C4-2B (cell line): ENCODE measurements at regions not wholly inside any gene's neighbourhood (a gene's known extent, or its start where the extent isn't known, plus 50 kb on each side); places are given as distances from the start of the nearest gene placed in this dataset.

Source experiments
- ZFX ChIP-seq: fragments of 450-650 bp; IDR thresholded peaks from 2 replicates; pipeline ENCODE4 v1.6.1; 2017
- TF ChIP-seq, protein P1 (sequence below): fragments of 450-650 bp; conservative IDR thresholded peaks from 2 replicates; pipeline ENCODE4 v1.5.1; 2017; ENCODE audit warnings: mild to moderate bottlenecking

DNA sequence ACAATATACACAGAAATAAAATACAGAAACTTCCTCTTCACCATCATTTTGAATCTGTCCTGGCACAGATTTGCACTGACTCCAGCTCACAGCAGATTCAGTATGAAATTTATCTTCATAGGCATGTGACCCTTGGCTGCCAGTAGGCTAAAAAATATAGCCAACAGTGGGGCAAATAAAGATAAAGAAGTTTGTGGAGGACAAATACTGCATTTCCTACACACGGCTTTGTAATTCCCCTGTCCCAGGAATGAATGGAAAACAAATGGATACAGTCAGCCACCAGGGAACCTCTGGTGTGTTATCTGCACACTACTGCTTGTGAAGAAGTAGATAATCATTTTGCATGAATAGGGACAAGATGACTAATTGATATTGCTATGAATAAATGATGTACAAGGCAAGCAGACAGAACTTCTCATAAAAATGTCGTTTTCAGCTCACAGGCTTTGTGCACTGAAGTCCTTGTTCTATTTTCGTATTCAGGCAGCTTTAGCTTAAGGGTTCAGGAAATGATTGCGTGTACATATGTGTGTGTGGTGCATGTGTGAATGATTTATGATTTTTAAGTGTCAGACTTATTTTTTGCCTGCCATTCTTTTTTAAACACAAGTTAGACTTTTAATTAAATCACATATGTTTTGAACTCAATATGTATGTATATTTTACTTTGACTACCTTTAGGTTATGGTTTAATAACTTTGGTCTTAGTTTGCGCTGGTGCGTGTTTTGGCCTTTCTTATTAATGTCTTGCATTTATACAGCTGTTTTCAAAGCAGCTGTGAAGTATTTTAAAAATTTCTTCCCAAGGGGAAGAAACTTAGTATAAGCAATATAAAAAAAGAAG lies 543.8 kb upstream of the JAG1 start:
- TF ChIP-seq, protein P1, sequence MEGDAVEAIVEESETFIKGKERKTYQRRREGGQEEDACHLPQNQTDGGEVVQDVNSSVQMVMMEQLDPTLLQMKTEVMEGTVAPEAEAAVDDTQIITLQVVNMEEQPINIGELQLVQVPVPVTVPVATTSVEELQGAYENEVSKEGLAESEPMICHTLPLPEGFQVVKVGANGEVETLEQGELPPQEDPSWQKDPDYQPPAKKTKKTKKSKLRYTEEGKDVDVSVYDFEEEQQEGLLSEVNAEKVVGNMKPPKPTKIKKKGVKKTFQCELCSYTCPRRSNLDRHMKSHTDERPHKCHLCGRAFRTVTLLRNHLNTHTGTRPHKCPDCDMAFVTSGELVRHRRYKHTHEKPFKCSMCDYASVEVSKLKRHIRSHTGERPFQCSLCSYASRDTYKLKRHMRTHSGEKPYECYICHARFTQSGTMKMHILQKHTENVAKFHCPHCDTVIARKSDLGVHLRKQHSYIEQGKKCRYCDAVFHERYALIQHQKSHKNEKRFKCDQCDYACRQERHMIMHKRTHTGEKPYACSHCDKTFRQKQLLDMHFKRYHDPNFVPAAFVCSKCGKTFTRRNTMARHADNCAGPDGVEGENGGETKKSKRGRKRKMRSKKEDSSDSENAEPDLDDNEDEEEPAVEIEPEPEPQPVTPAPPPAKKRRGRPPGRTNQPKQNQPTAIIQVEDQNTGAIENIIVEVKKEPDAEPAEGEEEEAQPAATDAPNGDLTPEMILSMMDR = no peak
- no peak for TF ChIP-seq ZFX
